ENCODE measurements at regions not wholly inside any gene's neighbourhood (a gene's known extent, or its start where the extent isn't known, plus 50 kb on each side); places are given as distances from the start of the nearest gene placed in this dataset.

- DNase-seq (no peak), ATAC-seq (no peak)
- H3K4me3 ChIP-seq: no peak overlapping the region
- intact Hi-C loops (cut with DNase I): no loop called here
- H3K27ac ChIP-seq: no peak overlapping the region
- H3K27me3 ChIP-seq (ENCODE audit: low read depth): no peaks in the 10 kb centered on the region
- no peaks in the 10 kb centered on the region for H3K36me3 ChIP-seq
- TF ChIP-seq CTCF (IDR thresholded peaks at IDR 0.05): no peak
- no peaks in the 10 kb centered on the region for H3K9me3 ChIP-seq
- H3K4me1 ChIP-seq: no peaks in the 10 kb centered on the region
Measured at GRCh38 chr10:113304726-113305125, 248.1 kb upstream of the HABP2 start.

DNA sequence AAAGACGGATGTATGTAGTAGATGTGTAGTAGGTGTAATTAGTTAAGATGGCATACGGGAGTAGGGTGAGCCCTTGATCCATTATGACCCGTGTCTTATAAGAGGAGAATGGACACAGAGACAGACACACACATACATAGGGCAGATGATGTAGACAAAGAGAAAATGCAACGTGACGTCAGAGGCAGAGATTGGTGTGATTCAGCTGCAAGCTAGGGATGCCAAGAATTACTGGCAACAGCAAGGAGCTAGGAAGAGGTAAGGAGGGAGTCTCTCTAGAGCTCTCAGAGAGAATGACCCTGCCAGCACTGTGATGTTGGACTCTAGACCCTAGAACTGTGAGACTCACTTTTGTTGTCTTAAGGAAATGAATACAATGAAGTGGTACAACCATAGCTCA, 247.0 kb upstream of the HABP2 start:
- no peak for DNase-seq
- H3K4me1 ChIP-seq: no peaks in the 10 kb centered on the region
- no peak for ATAC-seq
- TF ChIP-seq CTCF (IDR thresholded peaks at IDR 0.05): no peak
- no peaks in the 10 kb centered on the region for H3K36me3 ChIP-seq
- H3K9me3 ChIP-seq: no peaks in the 10 kb centered on the region
- no peaks in the 10 kb centered on the region for H3K27me3 ChIP-seq (ENCODE audit: low read depth)
- intact Hi-C loops (cut with DNase I): no loop called here
- no peak overlapping the region for H3K4me3 ChIP-seq
- H3K27ac ChIP-seq: no peak overlapping the region

GRCh38 chr10:113309791-113310190, 243.1 kb upstream of the HABP2 start:
- Histone ChIP-seq H3K27ac (no peak overlapping the region), H3K36me3 (no peaks in the 10 kb centered on the region), H3K9me3 (no peaks in the 10 kb centered on the region), H3K27me3 (ENCODE audit: low read depth) (no peaks in the 10 kb centered on the region), H3K4me1 (no peaks in the 10 kb centered on the region), H3K4me3 (no peak overlapping the region)
- no peak for ATAC-seq
- no peak for TF ChIP-seq CTCF (IDR thresholded peaks at IDR 0.05)
- intact Hi-C loops (cut with DNase I): no loop called here
- no peak for DNase-seq

DNA sequence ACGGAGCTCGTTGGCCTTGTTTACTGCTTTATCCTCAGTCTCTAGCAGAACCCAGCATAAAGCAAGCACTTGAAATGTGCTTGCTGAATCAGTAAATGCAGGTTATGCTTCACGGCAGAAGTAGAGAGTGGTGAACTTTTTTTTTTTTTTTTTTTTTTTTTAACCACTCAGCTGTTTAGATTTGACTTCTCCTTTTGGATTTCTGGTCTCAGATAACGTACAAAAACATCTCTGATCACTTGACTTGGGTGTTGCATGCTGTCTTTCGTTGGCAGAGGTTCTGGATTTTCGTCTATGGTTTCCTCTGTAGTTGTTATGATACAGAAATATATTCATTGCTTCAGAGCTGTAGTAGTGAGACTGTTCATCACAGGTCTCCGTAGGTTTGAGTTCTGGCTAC, 242.5 kb upstream of the HABP2 start:
- ATAC-seq: no peak
- Histone ChIP-seq H3K9me3 (no peaks in the 10 kb centered on the region), H3K4me3 (no peak overlapping the region), H3K36me3 (no peaks in the 10 kb centered on the region), H3K27ac (no peak overlapping the region), H3K4me1 (no peaks in the 10 kb centered on the region), H3K27me3 (ENCODE audit: low read depth) (no peaks in the 10 kb centered on the region)
- no peak for DNase-seq
- TF ChIP-seq CTCF (IDR thresholded peaks at IDR 0.05): no peak
- intact Hi-C loops (cut with DNase I): no loop called here

- Histone ChIP-seq H3K27ac (no peak overlapping the region), H3K4me1 (no peaks in the 10 kb centered on the region), H3K9me3 (no peaks in the 10 kb centered on the region), H3K36me3 (no peaks in the 10 kb centered on the region), H3K27me3 (ENCODE audit: low read depth) (no peaks in the 10 kb centered on the region), H3K4me3 (no peak overlapping the region)
- peak in 1 of 2 donors; percentile 34 for ATAC-seq
- no peak for TF ChIP-seq CTCF (IDR thresholded peaks at IDR 0.05)
- no peak for DNase-seq
- intact Hi-C loops (cut with DNase I): no loop called here
Measured at GRCh38 chr10:113313048-113313602, 239.7 kb upstream of the HABP2 start.

- H3K4me1 ChIP-seq: no peaks in the 10 kb centered on the region
- TF ChIP-seq CTCF (IDR thresholded peaks at IDR 0.05): no peak
- H3K27ac ChIP-seq: no peak overlapping the region
- intact Hi-C loops (cut with DNase I): no loop called here
- ATAC-seq (no peak), DNase-seq (no peak)
- no peaks in the 10 kb centered on the region for H3K36me3 ChIP-seq
- H3K4me3 ChIP-seq: no peak overlapping the region
- no peaks in the 10 kb centered on the region for H3K27me3 ChIP-seq (ENCODE audit: low read depth)
- no peaks in the 10 kb centered on the region for H3K9me3 ChIP-seq
Measured at GRCh38 chr10:113313722-113314121, 239.1 kb upstream of the HABP2 start.
